CD14-positive monocyte (primary cell): ENCODE measurements at regions not wholly inside any gene's neighbourhood (a gene's known extent, or its start where the extent isn't known, plus 50 kb on each side); places are given as distances from the start of the nearest gene placed in this dataset.

Experiments
- DNase-seq, 3 donors: peaks; one replicate each; pipeline ENCODE4 v3.0.0-alpha.2; 2011 to 2022
- H2AFZ ChIP-seq: 2 replicates; pipeline ENCODE4 v1.6.0; 2012; ENCODE audit warnings: mild to moderate bottlenecking, low read depth, low read length, inconsistent platforms; ENCODE audit not compliant: insufficient read depth, poor library complexity, severe bottlenecking
- H3K27ac ChIP-seq, 2 donors: 1 replicate in 1 of 2; 2 replicates in 1 of 2; pipeline ENCODE4 v1.5.1; 2012 to 2013; ENCODE audit warnings: low read length in 2 of 2, control low read depth in 1 of 2, inconsistent platforms in 1 of 2, low read depth in 1 of 2, mild to moderate bottlenecking in 1 of 2
- H3K27me3 ChIP-seq, 2 donors: one replicate each; pipeline versions ENCODE4 v1.6.0 to v1.6.1; 2011 to 2013; ENCODE audit warnings: low read length in 2 of 2; ENCODE audit not compliant: control insufficient read depth in 2 of 2, insufficient read depth in 2 of 2
- H3K36me3 ChIP-seq, 2 donors: replicated peaks in 1 of 2; 1 replicate in 1 of 2; 2 replicates in 1 of 2; pipeline versions ENCODE4 v1.5.1 to v1.6.1; 2012 to 2013; ENCODE audit warnings: low read length in 2 of 2, control low read depth in 1 of 2, inconsistent platforms in 1 of 2, mild to moderate bottlenecking in 1 of 2; ENCODE audit not compliant: insufficient read depth in 2 of 2, control insufficient read depth in 1 of 2
- H3K4me1 ChIP-seq, 2 donors: 1 replicate in 1 of 2; 2 replicates in 1 of 2; pipeline versions ENCODE4 v1.5.1 to v1.6.1; 2012 to 2013; ENCODE audit warnings: low read length in 2 of 2, control low read depth in 1 of 2, inconsistent platforms in 1 of 2, mild to moderate bottlenecking in 1 of 2, moderate library complexity in 1 of 2; ENCODE audit not compliant: insufficient read depth in 2 of 2, control insufficient read depth in 1 of 2
- H3K4me2 ChIP-seq: replicated peaks from 2 replicates; pipeline ENCODE3; 2012; ENCODE audit warnings: low read length, moderate library complexity, mild to moderate bottlenecking; ENCODE audit not compliant: poor library complexity, severe bottlenecking; ENCODE audit errors: extremely low read depth
- H3K4me3 ChIP-seq, 3 experiments: fragments of 200-600 bp in 1 of 3; sonication (generic) in 1 of 3; replicated peaks in 1 of 3; 1 replicate in 2 of 3; 2 replicates in 1 of 3; pipeline ENCODE4 v1.5.1; 2011 to 2013; ENCODE audit warnings: low read length in 3 of 3, mild to moderate bottlenecking in 3 of 3, control low read depth in 2 of 3, low read depth in 2 of 3, inconsistent platforms in 1 of 3, moderate library complexity in 1 of 3
- H3K79me2 ChIP-seq: 2 replicates; pipeline ENCODE4 v1.6.0; 2012; ENCODE audit warnings: mild to moderate bottlenecking, control low read depth, inconsistent platforms, low read length, moderate library complexity; ENCODE audit not compliant: insufficient read depth
- H3K9ac ChIP-seq: 2 replicates; pipeline ENCODE4 v1.6.0; 2017; ENCODE audit warnings: low read length, mild to moderate bottlenecking; ENCODE audit not compliant: insufficient read depth, poor library complexity, severe bottlenecking
- H3K9me3 ChIP-seq, 2 donors: replicated peaks in 1 of 2; 1 replicate in 1 of 2; 2 replicates in 1 of 2; pipeline versions ENCODE4 v1.5.1 to v1.6.1; 2012 to 2013; ENCODE audit warnings: low read length in 2 of 2, control low read depth in 1 of 2; ENCODE audit not compliant: control insufficient read depth in 1 of 2, insufficient read depth in 1 of 2
- H4K20me1 ChIP-seq: 2 replicates; pipeline ENCODE4 v1.6.0; 2012; ENCODE audit warnings: mild to moderate bottlenecking, low read length, control low read depth, moderate library complexity; ENCODE audit not compliant: insufficient read depth
- H3K27ac Mint-ChIP-seq, 7 donors: one replicate each; pipeline ENCODE4 v1.8.0; 2020; ENCODE audit warnings: mild to moderate bottlenecking in 7 of 7, mixed read lengths in 7 of 7, moderate library complexity in 6 of 7, inconsistent platforms in 2 of 7
- H3K27me3 Mint-ChIP-seq, 3 donors: one replicate each; pipeline ENCODE4 v1.8.0; 2021 to 2022; ENCODE audit warnings: low read depth in 3 of 3, mild to moderate bottlenecking in 3 of 3, mixed read lengths in 3 of 3, moderate library complexity in 3 of 3, inconsistent platforms in 1 of 3
- H3K36me3 Mint-ChIP-seq, 2 donors: one replicate each; pipeline ENCODE4 v1.8.0; 2020; ENCODE audit warnings: mixed read lengths in 2 of 2, inconsistent platforms in 1 of 2, mild to moderate bottlenecking in 1 of 2
- H3K4me1 Mint-ChIP-seq: one replicate; pipeline ENCODE4 v1.8.0; 2020; ENCODE audit warnings: mild to moderate bottlenecking, mixed read lengths
- H3K4me3 Mint-ChIP-seq, 2 donors: one replicate each; pipeline ENCODE4 v1.8.0; 2020; ENCODE audit warnings: mild to moderate bottlenecking in 2 of 2, mixed read lengths in 2 of 2, moderate library complexity in 1 of 2
- H3K9me3 Mint-ChIP-seq, 7 donors: one replicate each; pipeline ENCODE4 v1.8.0; 2020 to 2022; ENCODE audit warnings: mixed read lengths in 7 of 7, mild to moderate bottlenecking in 6 of 7, moderate library complexity in 6 of 7, inconsistent platforms in 2 of 7
- WGBS: methylation state at CpG from one replicate; pipeline ENCODE4 v1.1.5; 2013; ENCODE audit warnings: missing lambda C conversion rate; ENCODE audit not compliant: insufficient coverage; 5-methylcytosine and 5-hydroxymethylcytosine counted together
- intact Hi-C, 2 donors: fragments of 100-400 bp; cut with micrococcal nuclease; formaldehyde crosslinking; loops; one replicate each; pipeline versions ENCODE4 v1.15.0 to v1.15.1; 2023
- TF ChIP-seq, protein P1 (sequence below): fragments of 200-600 bp; IDR thresholded peaks from one replicate; pipeline ENCODE4 v1.8.0; 2022; ENCODE audit warnings: antibody characterized with exemption, mild to moderate bottlenecking

DNA sequence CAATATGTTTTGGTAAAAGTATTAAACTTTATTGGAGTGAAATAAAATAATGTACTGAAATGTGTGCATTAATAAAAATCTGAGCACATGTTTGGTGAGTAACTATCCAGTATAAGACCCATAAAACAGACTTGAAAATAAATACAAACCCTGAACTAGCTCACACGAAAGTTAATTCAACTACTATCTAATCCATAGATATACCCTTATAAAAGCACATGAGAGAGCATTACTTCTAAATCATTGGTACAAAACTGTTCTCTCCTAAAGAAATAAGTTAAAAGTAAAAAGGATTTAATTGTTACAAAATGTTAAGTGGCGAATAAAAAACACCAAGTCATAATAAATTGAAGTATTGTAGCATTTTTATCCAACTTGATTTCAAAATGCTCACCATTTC is 295.6 kb downstream of the PTPRC start:
- H2AFZ ChIP-seq: peak overlapping the region; percentile 50
- H3K27ac ChIP-seq: peak overlapping the region in 1 of 2 donors; percentile 90
- no peaks in the 10 kb centered on the region for H3K36me3 ChIP-seq
- TF ChIP-seq, protein P1, sequence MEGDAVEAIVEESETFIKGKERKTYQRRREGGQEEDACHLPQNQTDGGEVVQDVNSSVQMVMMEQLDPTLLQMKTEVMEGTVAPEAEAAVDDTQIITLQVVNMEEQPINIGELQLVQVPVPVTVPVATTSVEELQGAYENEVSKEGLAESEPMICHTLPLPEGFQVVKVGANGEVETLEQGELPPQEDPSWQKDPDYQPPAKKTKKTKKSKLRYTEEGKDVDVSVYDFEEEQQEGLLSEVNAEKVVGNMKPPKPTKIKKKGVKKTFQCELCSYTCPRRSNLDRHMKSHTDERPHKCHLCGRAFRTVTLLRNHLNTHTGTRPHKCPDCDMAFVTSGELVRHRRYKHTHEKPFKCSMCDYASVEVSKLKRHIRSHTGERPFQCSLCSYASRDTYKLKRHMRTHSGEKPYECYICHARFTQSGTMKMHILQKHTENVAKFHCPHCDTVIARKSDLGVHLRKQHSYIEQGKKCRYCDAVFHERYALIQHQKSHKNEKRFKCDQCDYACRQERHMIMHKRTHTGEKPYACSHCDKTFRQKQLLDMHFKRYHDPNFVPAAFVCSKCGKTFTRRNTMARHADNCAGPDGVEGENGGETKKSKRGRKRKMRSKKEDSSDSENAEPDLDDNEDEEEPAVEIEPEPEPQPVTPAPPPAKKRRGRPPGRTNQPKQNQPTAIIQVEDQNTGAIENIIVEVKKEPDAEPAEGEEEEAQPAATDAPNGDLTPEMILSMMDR: no peak
- Mint-ChIP-seq H3K4me1 (peaks cover 28% of the 10 kb centered on the region), H3K4me3 (no peak overlapping the region), H3K36me3 (peaks cover 0 to 4% of the 10 kb centered on the region in 2 donors), H3K27me3 (no peaks in the 10 kb centered on the region), H3K27ac (peak overlapping the region in 1 of 7 donors; percentile 25), H3K9me3 (no peaks in the 10 kb centered on the region)
- H3K4me3 ChIP-seq: peak overlapping the region; percentile 77 to 100 (median 93)
- no peak for DNase-seq
- intact Hi-C loops: no loop called here
- H3K27me3 ChIP-seq: no peaks in the 10 kb centered on the region
- WGBS: no CpG with 5 or more reads among the region's 2 CpGs
- H3K9ac ChIP-seq: peak overlapping the region; percentile 71
- peaks cover 9% of the 10 kb centered on the region for H4K20me1 ChIP-seq
- peak overlapping the region; percentile 84 for H3K4me2 ChIP-seq
- no peaks in the 10 kb centered on the region for H3K9me3 ChIP-seq
- H3K4me1 ChIP-seq: peaks cover 24 to 53% of the 10 kb centered on the region in 2 donors
- peaks cover 73% of the 10 kb centered on the region for H3K79me2 ChIP-seq

DNA sequence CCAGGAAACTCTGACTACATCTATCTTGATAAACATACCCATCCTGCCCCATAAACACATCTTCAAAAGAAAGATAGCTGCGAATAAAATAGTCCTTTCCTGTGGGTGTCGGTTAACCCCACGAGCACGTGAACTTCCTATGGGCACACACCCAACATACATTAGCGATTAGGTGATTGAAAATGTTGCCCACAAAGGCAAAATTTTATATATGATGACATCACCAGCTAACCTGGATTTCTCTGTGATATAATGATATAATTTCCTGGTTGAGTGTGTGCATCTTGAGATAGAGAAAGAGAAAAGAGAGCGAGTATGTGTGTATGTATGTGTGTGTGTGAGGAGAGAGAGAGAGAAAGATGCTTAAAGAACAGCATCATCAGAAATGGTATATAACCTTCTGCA is 296.1 kb downstream of the PTPRC start:
- peaks cover 9% of the 10 kb centered on the region for H4K20me1 ChIP-seq
- peak overlapping the region; percentile 50 for H2AFZ ChIP-seq
- no peaks in the 10 kb centered on the region for H3K27me3 ChIP-seq
- intact Hi-C loops: loop anchor here in 1 of 2 donors (5.0 kb wide), 1 partner anchor 72 kb away; no protein-coding TSS in a partner anchor
- TF ChIP-seq, protein P1: no peak
- Mint-ChIP-seq H3K27ac (no peak overlapping the region), H3K4me1 (peaks cover 26% of the 10 kb centered on the region), H3K4me3 (no peak overlapping the region), H3K36me3 (peaks cover 0 to 4% of the 10 kb centered on the region in 2 donors), H3K9me3 (peaks cover 0 to 1% (median 0%) of the 10 kb centered on the region in 7 donors), H3K27me3 (no peaks in the 10 kb centered on the region)
- H3K79me2 ChIP-seq: peaks cover 68% of the 10 kb centered on the region
- peak overlapping the region; percentile 77 to 100 (median 93) for H3K4me3 ChIP-seq
- H3K4me1 ChIP-seq: peaks cover 23 to 49% of the 10 kb centered on the region in 2 donors
- H3K4me2 ChIP-seq: peak overlapping the region; percentile 84
- WGBS: no CpG with 5 or more reads among the region's 6 CpGs
- H3K27ac ChIP-seq: peak overlapping the region in 1 of 2 donors; percentile 90
- peak in 1 of 3 donors; percentile 24 for DNase-seq
- H3K36me3 ChIP-seq: no peaks in the 10 kb centered on the region
- peak overlapping the region; percentile 71 for H3K9ac ChIP-seq
- no peaks in the 10 kb centered on the region for H3K9me3 ChIP-seq
